Uterus (tissue), 2 donors: ENCODE measurements at regions not wholly inside any gene's neighbourhood (a gene's known extent, or its start where the extent isn't known, plus 50 kb on each side); places are given as distances from the start of the nearest gene placed in this dataset.

Experiments
- CTCF ChIP-seq, 4 experiments: fragments of 200-600 bp in 2 of 4; fragments of 450-650 bp in 2 of 4; sonication (generic) in 2 of 4; IDR thresholded peaks; one replicate each; pipeline ENCODE4 v1.5.1; 2016 to 2019; ENCODE audit warnings: antibody characterized with exemption in 4 of 4, mild to moderate bottlenecking in 2 of 4, moderate library complexity in 1 of 4
- POLR2A ChIP-seq, 2 donors: fragments of 450-650 bp; IDR thresholded peaks; one replicate each; pipeline ENCODE4 v1.6.1; 2016; ENCODE audit warnings: antibody characterized with exemption in 2 of 2, mild to moderate bottlenecking in 1 of 2, moderate library complexity in 1 of 2

GRCh38 chr11:98243897-98244296, 776.9 kb upstream of the CNTN5 start:
- TF ChIP-seq CTCF (IDR thresholded peaks at IDR 0.05) = no peak
- no peak for TF ChIP-seq POLR2A (IDR thresholded peaks at IDR 0.05)
